ENCODE measurements at regions not wholly inside any gene's neighbourhood (a gene's known extent, or its start where the extent isn't known, plus 50 kb on each side); places are given as distances from the start of the nearest gene placed in this dataset.

DNA sequence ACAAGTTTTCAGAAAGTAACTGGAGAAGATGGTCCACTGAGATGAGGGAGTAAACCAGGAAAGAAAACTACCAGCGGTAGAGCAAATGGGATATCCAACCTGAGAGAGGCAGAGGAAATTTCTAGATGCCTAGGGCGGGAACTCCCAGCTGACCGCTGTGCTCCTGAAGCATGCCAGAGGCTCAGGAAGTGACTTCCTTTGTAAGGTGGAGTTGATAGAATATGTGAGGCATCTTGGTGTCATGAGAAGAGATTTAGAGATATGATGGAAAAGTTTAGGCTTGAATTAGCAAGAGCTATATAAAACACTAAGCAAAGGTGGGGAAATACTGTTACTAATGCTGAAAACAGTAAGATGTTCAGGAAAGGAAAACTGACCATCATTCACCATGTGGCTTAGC lies 124.1 kb downstream of the C9orf152 start:
- no peak for ATAC-seq (ENCODE audit: low read depth)
- Histone ChIP-seq H4K8ac (ENCODE audit: low read depth in 2 of 2, low read length in 2 of 2) (no peak overlapping the region), H3K23ac (ENCODE audit: low read depth, low read length) (no peak overlapping the region; the same call in 1 of the 2 replicates), H2AK5ac (ENCODE audit: low read depth, low read length) (no peak overlapping the region), H3K27me3 (ENCODE audit: control insufficient read depth, insufficient read depth, low read length) (no peaks in the 10 kb centered on the region), H3K4ac (ENCODE audit: low read depth, low read length) (no peak overlapping the region), H2BK20ac (ENCODE audit: low read depth, low read length) (no peak overlapping the region), H3K14ac (replicated peaks; ENCODE audit: low read depth, low read length) (no peak overlapping the region), H3K56ac (ENCODE audit: extremely low read depth, insufficient read depth, low read length) (no peak overlapping the region), H4K91ac (ENCODE audit: insufficient read depth, low read depth, low read length) (no peak overlapping the region), H2BK15ac (ENCODE audit: low read depth, low read length) (no peak overlapping the region), H2BK5ac (ENCODE audit: low read depth, low read length, poor library complexity, severe bottlenecking) (no peak overlapping the region), H3K9ac (ENCODE audit: low read depth, low read length) (no peak overlapping the region), H3K18ac (ENCODE audit: low read depth, low read length) (no peak overlapping the region), H3K9me1 (ENCODE audit: insufficient read depth, low read length) (peaks cover 21% of the 10 kb centered on the region), H3K4me2 (ENCODE audit: low read depth, low read length) (no peak overlapping the region), H3K4me3 (ENCODE audit: insufficient read depth, low read depth, low read length) (no peak overlapping the region), H3K9me3 (ENCODE audit: control insufficient read depth, insufficient read depth, low read length) (no peaks in the 10 kb centered on the region), H4K5ac (ENCODE audit: low read depth, low read length) (no peak overlapping the region), H3K4me1 (ENCODE audit: control insufficient read depth, insufficient read depth, low read length) (peaks cover 7% of the 10 kb centered on the region), H2AFZ (replicated peaks; ENCODE audit: low read length, poor library complexity) (no peak overlapping the region), H4K20me1 (ENCODE audit: insufficient read depth, low read length) (peaks cover 95% of the 10 kb centered on the region), H3K36me3 (ENCODE audit: control insufficient read depth, insufficient read depth, low read length) (peaks cover 7% of the 10 kb centered on the region), H2AK9ac (replicated peaks; ENCODE audit: low read depth, low read length, poor library complexity) (no peak overlapping the region), H3K79me1 (ENCODE audit: low read depth in 1 of 2, low read length in 2 of 2) (peaks cover 16 to 80% of the 10 kb centered on the region in 2 experiments), H2BK120ac (ENCODE audit: low read depth, low read length) (no peak overlapping the region), H3K27ac (ENCODE audit: insufficient read depth, low read length) (no peak overlapping the region)
- intact Hi-C loops (cut with micrococcal nuclease), result no loop called here
- no peak for DNase-seq
- BruUV-seq (replicated peaks), result no TSS peak
- WGBS, 2 experiments (ENCODE audit: extremely low coverage in 2 of 2, insufficient read length in 1 of 2), result 100% methylated on average over 2 of the region's 3 CpGs; no CpG with 5 or more reads in 1 of the 2 experiments
- TF ChIP-seq CEBPB (IDR thresholded peaks at IDR 0.05; ENCODE audit: low read depth, low read length), result no peak
- POLR2A ChIA-PET (ENCODE audit: unreplicated experiment), result no interaction called here
- in situ Hi-C loops (cut with MboI; ENCODE audit: low sequenced_read_pairs), result no loop called here
- CTCF ChIA-PET, result interaction anchor here (0.7 to 1.4 kb wide), 2 partner anchors 12 to 56 kb away, joined by 3 read pairs; no protein-coding TSS in a partner anchor
- dilution Hi-C loops (cut with HindIII; ENCODE audit: low sequenced_read_pairs, unreplicated experiment), result no loop called here

Measured in IMR-90 (cell line).